Thoracic aorta (tissue), 2 donors: ENCODE measurements at regions not wholly inside any gene's neighbourhood (a gene's known extent, or its start where the extent isn't known, plus 50 kb on each side); places are given as distances from the start of the nearest gene placed in this dataset.

Experiments
- ATAC-seq: fragments of 150-250 bp; one replicate; pipeline ENCODE4 v1.8.0; 2017; ENCODE audit warnings: low read depth; ENCODE audit not compliant: insufficient number of reproducible peaks, low FRiP score
- DNase-seq: peaks from one replicate; pipeline ENCODE4 v3.0.0-alpha.2; 2020; ENCODE audit warnings: low spot score
- H3K27ac ChIP-seq, 2 donors: fragments of 200-600 bp; sonication (generic); 1 replicate in 1 of 2; 2 replicates in 1 of 2; pipeline ENCODE4 v1.5.1; 2016; ENCODE audit warnings: mild to moderate bottlenecking in 2 of 2, moderate library complexity in 2 of 2
- H3K27me3 ChIP-seq: fragments of 200-600 bp; sonication (generic); replicated peaks from 2 replicates; pipeline ENCODE4 v1.6.0; 2016; ENCODE audit warnings: mild to moderate bottlenecking; ENCODE audit not compliant: insufficient read depth
- H3K36me3 ChIP-seq: fragments of 200-600 bp; sonication (generic); one replicate; pipeline ENCODE4 v1.5.1; 2016
- H3K4me1 ChIP-seq, 2 donors: fragments of 200-600 bp; sonication (generic); 1 replicate in 1 of 2; 2 replicates in 1 of 2; pipeline versions ENCODE4 v1.5.1 to v1.6.0; 2016; ENCODE audit warnings: low read depth in 2 of 2, mild to moderate bottlenecking in 1 of 2; ENCODE audit not compliant: control insufficient read depth in 1 of 2
- H3K4me3 ChIP-seq: fragments of 200-600 bp; sonication (generic); 2 replicates; pipeline ENCODE4 v1.5.1; 2016; ENCODE audit warnings: mild to moderate bottlenecking
- H3K9me3 ChIP-seq: fragments of 200-600 bp; sonication (generic); 2 replicates; pipeline ENCODE4 v1.5.1; 2016
- TF ChIP-seq, protein P1 (sequence below): fragments of 200-600 bp; sonication (generic); IDR thresholded peaks from one replicate; pipeline ENCODE4 v1.5.1; 2019; ENCODE audit warnings: antibody characterized with exemption

- H3K27ac ChIP-seq: no peak overlapping the region
- ATAC-seq (no peak), DNase-seq (no peak)
- H3K4me1 ChIP-seq: no peaks in the 10 kb centered on the region
- TF ChIP-seq, protein P1, sequence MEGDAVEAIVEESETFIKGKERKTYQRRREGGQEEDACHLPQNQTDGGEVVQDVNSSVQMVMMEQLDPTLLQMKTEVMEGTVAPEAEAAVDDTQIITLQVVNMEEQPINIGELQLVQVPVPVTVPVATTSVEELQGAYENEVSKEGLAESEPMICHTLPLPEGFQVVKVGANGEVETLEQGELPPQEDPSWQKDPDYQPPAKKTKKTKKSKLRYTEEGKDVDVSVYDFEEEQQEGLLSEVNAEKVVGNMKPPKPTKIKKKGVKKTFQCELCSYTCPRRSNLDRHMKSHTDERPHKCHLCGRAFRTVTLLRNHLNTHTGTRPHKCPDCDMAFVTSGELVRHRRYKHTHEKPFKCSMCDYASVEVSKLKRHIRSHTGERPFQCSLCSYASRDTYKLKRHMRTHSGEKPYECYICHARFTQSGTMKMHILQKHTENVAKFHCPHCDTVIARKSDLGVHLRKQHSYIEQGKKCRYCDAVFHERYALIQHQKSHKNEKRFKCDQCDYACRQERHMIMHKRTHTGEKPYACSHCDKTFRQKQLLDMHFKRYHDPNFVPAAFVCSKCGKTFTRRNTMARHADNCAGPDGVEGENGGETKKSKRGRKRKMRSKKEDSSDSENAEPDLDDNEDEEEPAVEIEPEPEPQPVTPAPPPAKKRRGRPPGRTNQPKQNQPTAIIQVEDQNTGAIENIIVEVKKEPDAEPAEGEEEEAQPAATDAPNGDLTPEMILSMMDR: no peak
- no peaks in the 10 kb centered on the region for H3K27me3 ChIP-seq
- no peak overlapping the region for H3K4me3 ChIP-seq
- H3K36me3 ChIP-seq: no peaks in the 10 kb centered on the region
- no peaks in the 10 kb centered on the region for H3K9me3 ChIP-seq
Measured at GRCh38 chr9:38181232-38181631, 112.2 kb upstream of the SHB start.

DNA sequence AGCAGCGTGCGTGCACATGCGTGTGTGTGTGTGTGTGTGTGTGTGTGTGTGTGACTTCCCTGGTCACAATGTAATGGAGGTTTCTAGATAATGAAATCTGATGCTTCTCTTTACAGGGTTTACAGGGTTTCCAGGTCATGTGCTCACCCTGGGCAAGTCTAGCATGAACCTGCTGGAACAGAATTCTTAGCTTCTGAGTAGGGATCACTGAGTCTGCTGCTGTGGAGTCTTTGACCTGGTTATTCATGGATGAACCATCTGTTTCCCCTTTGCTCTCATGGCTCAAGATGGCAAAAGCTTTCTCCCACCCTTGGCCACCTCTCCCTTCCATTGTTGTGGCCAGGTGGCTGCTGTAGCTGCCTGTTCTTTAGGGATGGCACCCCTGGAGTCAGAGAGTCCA lies 111.6 kb upstream of the SHB start:
- Histone ChIP-seq H3K36me3 (no peaks in the 10 kb centered on the region), H3K9me3 (no peaks in the 10 kb centered on the region), H3K4me3 (no peak overlapping the region), H3K4me1 (no peaks in the 10 kb centered on the region), H3K27me3 (no peaks in the 10 kb centered on the region), H3K27ac (no peak overlapping the region)
- DNase-seq (no peak), ATAC-seq (no peak)
- TF ChIP-seq, protein P1: no peak

DNA sequence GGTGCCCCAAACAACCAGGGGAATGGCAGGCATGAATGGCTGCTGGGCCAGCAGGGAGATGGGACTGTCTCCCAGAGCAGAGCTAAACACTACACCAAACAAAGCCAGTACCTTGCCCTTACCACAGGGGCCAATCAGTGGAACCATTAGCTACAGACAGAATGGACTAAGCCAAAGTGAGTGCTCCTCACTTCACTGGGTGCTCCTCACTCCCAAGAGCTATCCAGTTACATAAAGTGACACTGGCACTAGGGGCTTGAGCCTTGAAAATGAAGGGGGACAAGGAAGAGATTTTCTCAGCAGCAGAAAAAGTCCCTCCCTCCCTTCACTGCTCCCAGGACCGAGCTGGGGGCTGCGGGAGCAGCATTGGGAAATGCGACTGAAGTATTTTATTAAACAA lies 110.9 kb upstream of the SHB start:
- Histone ChIP-seq H3K36me3 (no peaks in the 10 kb centered on the region), H3K9me3 (no peaks in the 10 kb centered on the region), H3K27me3 (no peaks in the 10 kb centered on the region), H3K4me1 (no peaks in the 10 kb centered on the region), H3K27ac (no peak overlapping the region), H3K4me3 (no peak overlapping the region)
- no peak for DNase-seq
- no peak for ATAC-seq
- TF ChIP-seq, protein P1: no peak

DNA sequence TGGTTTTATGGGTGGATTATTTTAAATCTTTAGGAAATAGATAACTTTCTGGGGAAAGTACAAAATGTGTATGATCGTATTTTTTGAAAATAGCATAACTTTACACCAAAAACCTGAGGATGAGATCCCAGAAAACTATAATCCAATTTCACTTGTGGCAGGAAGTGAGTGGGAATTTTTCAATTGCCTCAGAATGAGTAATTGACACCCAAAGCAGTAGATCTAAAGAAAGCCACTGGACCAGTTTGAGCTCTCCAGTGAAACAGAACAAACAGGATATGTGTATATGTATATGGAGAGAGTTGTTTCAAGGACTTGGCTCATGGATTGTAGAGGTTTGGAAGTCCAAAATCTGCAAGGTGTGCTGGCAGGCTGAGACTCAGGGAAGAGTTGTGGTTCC lies 109.2 kb upstream of the SHB start:
- H3K4me3 ChIP-seq: no peak overlapping the region
- no peaks in the 10 kb centered on the region for H3K27me3 ChIP-seq
- no peaks in the 10 kb centered on the region for H3K36me3 ChIP-seq
- H3K9me3 ChIP-seq: no peaks in the 10 kb centered on the region
- ATAC-seq (no peak), DNase-seq (no peak)
- no peaks in the 10 kb centered on the region for H3K4me1 ChIP-seq
- TF ChIP-seq, protein P1: no peak
- no peak overlapping the region for H3K27ac ChIP-seq

GRCh38 chr9:38177680-38178079 lies 108.7 kb upstream of the SHB start:
- DNase-seq: no peak
- TF ChIP-seq, protein P1: no peak
- Histone ChIP-seq H3K36me3 (no peaks in the 10 kb centered on the region), H3K4me1 (no peaks in the 10 kb centered on the region), H3K9me3 (no peaks in the 10 kb centered on the region), H3K27me3 (no peaks in the 10 kb centered on the region), H3K4me3 (no peak overlapping the region), H3K27ac (no peak overlapping the region)
- no peak for ATAC-seq
